ENCODE measurements at regions not wholly inside any gene's neighbourhood (a gene's known extent, or its start where the extent isn't known, plus 50 kb on each side); places are given as distances from the start of the nearest gene placed in this dataset.
"Not testable (repeated sequence)": the region's sequence is repeated elsewhere in the genome, so short reads cannot be mapped to it uniquely, and the experiment has no call there.

DNA sequence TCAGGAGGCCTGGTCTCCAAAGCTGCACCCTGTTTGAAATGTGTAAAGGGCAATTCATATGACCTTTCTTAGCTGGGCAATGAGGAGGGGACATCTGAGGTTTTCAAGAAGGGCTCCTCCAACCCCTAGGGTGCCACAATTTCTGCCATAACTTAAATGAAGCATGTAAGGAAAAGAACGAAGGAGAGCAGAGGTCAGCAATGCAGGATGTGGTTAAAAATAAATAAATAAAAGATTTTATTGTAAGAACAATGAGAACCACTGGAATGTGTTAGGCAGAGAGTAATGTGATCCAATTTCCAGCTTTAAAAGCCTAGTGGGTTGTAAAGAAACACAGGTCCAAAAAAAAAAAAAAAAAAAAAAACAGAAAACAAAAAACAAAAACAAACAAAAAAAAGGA lies 673.1 kb downstream of the TNS3 start:
- BruUV-seq (replicated peaks), result no TSS peak
- POLR2A ChIA-PET, result no interaction called here
- Histone ChIP-seq H3K9me2 (ENCODE audit: insufficient read depth) (no peaks in the 10 kb centered on the region), H3K79me2 (ENCODE audit: insufficient read depth, low read length) (no peaks in the 10 kb centered on the region), H3K27me3 (ENCODE audit: insufficient read depth, low read length) (no peaks in the 10 kb centered on the region), H3K9me3 (ENCODE audit: control insufficient read depth in 1 of 2, insufficient read depth in 1 of 2, low read depth in 1 of 2, low read length in 2 of 2) (no peaks in the 10 kb centered on the region), H3K36me3 (ENCODE audit: control insufficient read depth in 1 of 2, insufficient read depth in 2 of 2, low read length in 2 of 2) (no peaks in the 10 kb centered on the region), H4K20me1 (ENCODE audit: insufficient read depth) (no peaks in the 10 kb centered on the region), H3K27ac (ENCODE audit: low read depth, low read length) (no peak overlapping the region), H3K4me1 (ENCODE audit: control insufficient read depth in 1 of 2, insufficient read depth in 2 of 2, low read length in 2 of 2) (peaks cover 4 to 12% of the 10 kb centered on the region in 2 experiments; a peak in 2 of 4 replicates), H2AFZ (ENCODE audit: low read depth, low read length, poor library complexity, severe bottlenecking) (no peak overlapping the region), H3K4me2 (ENCODE audit: low read length) (no peak overlapping the region), H3K4me3 (replicated peaks in 1 of 2; ENCODE audit: low read depth in 1 of 2, low read length in 2 of 2) (no peak overlapping the region), H3K9ac (ENCODE audit: low read length) (no peak overlapping the region)
- TF ChIP-seq ZNF274 (IDR thresholded peaks at IDR 0.05; ENCODE audit: low read depth, low read length), result no peak
- no peak for TF ChIP-seq POLR2AphosphoS5 (IDR thresholded peaks at IDR 0.05; ENCODE audit: low read depth, low read length)
- TF ChIP-seq EZH2 (IDR thresholded peaks at IDR 0.05), result no peak
- TF ChIP-seq, protein P1, sequence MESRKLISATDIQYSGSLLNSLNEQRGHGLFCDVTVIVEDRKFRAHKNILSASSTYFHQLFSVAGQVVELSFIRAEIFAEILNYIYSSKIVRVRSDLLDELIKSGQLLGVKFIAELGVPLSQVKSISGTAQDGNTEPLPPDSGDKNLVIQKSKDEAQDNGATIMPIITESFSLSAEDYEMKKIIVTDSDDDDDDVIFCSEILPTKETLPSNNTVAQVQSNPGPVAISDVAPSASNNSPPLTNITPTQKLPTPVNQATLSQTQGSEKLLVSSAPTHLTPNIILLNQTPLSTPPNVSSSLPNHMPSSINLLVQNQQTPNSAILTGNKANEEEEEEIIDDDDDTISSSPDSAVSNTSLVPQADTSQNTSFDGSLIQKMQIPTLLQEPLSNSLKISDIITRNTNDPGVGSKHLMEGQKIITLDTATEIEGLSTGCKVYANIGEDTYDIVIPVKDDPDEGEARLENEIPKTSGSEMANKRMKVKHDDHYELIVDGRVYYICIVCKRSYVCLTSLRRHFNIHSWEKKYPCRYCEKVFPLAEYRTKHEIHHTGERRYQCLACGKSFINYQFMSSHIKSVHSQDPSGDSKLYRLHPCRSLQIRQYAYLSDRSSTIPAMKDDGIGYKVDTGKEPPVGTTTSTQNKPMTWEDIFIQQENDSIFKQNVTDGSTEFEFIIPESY (IDR thresholded peaks at IDR 0.05; ENCODE audit: extremely low read depth, insufficient replicate concordance, low read length), result no peak
- TF ChIP-seq TCF7L2 (IDR thresholded peaks at IDR 0.05; ENCODE audit: borderline replicate concordance, extremely low read depth, insufficient read depth, insufficient read length), result no peak
- TF ChIP-seq, protein P2, sequence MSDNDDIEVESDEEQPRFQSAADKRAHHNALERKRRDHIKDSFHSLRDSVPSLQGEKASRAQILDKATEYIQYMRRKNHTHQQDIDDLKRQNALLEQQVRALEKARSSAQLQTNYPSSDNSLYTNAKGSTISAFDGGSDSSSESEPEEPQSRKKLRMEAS (IDR thresholded peaks at IDR 0.05), result no peak
- TF ChIP-seq CTCF (IDR thresholded peaks at IDR 0.05 in 2 of 3, conservative IDR thresholded peaks at IDR 0.05 in 1 of 3; ENCODE audit: borderline replicate concordance in 1 of 3, insufficient read depth in 1 of 3, low read depth in 2 of 3, low read length in 2 of 3), result no peak
- no peak for TF ChIP-seq ELF1 (IDR thresholded peaks at IDR 0.05; ENCODE audit: borderline replicate concordance, low read depth)
- TF ChIP-seq EZH2phosphoT487 (IDR thresholded peaks at IDR 0.05; ENCODE audit: borderline replicate concordance), result no peak
- no peak for TF ChIP-seq CBX3 (IDR thresholded peaks at IDR 0.05; ENCODE audit: low read depth)
- TF ChIP-seq, protein P3, sequence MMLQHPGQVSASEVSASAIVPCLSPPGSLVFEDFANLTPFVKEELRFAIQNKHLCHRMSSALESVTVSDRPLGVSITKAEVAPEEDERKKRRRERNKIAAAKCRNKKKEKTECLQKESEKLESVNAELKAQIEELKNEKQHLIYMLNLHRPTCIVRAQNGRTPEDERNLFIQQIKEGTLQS (IDR thresholded peaks at IDR 0.05), result no peak
- ATAC-seq (no peak), DNase-seq (ENCODE audit: low read depth, low spot score) (no peak)
- intact Hi-C loops (cut with micrococcal nuclease), result no loop called here
- CTCF ChIA-PET, result no interaction called here
- RAD21 ChIA-PET (ENCODE audit: low non-redundant PET in 1 of 2, low total read pairs in 2 of 2, uncharacterized antibody in 2 of 2, unreplicated experiment in 2 of 2), result no interaction called here

DNA sequence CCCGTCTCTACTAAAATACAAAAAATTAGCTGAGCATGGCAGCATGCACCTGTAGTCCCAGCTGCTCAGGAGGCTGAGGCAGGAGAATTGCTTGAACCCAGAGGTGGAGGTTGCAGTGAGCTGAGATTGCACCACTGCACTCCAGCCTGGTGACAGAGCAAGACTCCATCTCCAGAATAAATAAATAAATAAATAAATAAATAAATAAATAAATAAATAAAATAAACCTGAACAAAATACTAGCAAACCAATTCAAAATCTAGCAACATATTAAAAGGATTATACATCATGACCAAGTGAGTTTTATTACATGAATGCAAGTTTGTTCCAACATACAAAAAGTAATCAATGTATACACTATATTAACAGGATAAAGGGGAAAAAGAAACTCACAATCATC lies 677.4 kb downstream of the TNS3 start:
- H3K36me3 ChIP-seq (ENCODE audit: control insufficient read depth in 1 of 2, insufficient read depth in 2 of 2, low read length in 2 of 2); RAD21 ChIA-PET (ENCODE audit: low non-redundant PET in 1 of 2, low total read pairs in 2 of 2, uncharacterized antibody in 2 of 2, unreplicated experiment in 2 of 2); POLR2A ChIA-PET; H3K79me2 ChIP-seq (ENCODE audit: insufficient read depth, low read length); H3K4me3 ChIP-seq (replicated peaks in 1 of 2; ENCODE audit: low read depth in 1 of 2, low read length in 2 of 2); H3K9me2 ChIP-seq (ENCODE audit: insufficient read depth); BruUV-seq (replicated peaks); H3K4me1 ChIP-seq (ENCODE audit: control insufficient read depth in 1 of 2, insufficient read depth in 2 of 2, low read length in 2 of 2); DNase-seq (ENCODE audit: low read depth, low spot score); H3K9me3 ChIP-seq (ENCODE audit: control insufficient read depth in 1 of 2, insufficient read depth in 1 of 2, low read depth in 1 of 2, low read length in 2 of 2); H3K27ac ChIP-seq (ENCODE audit: low read depth, low read length); H3K27me3 ChIP-seq (ENCODE audit: insufficient read depth, low read length); H3K9ac ChIP-seq (ENCODE audit: low read length); intact Hi-C loops (cut with micrococcal nuclease); H3K4me2 ChIP-seq (ENCODE audit: low read length); ATAC-seq; H2AFZ ChIP-seq (ENCODE audit: low read depth, low read length, poor library complexity, severe bottlenecking); H4K20me1 ChIP-seq (ENCODE audit: insufficient read depth); CTCF ChIA-PET: not testable (repeated sequence)
